ENCODE measurements at regions not wholly inside any gene's neighbourhood (a gene's known extent, or its start where the extent isn't known, plus 50 kb on each side); places are given as distances from the start of the nearest gene placed in this dataset.

GRCh38 chr2:146455325-146455724, 1389.5 kb upstream of the ACVR2A start:
- no peaks in the 10 kb centered on the region for H4K20me1 ChIP-seq (ENCODE audit: control insufficient read depth, insufficient read depth, insufficient read length)

More at GRCh38 chr2:146455325-146455724, 1389.5 kb upstream of the ACVR2A start:
- H4K5ac ChIP-seq (ENCODE audit: insufficient read length, low read depth, low read length), result no peak overlapping the region
- H3K14ac ChIP-seq (ENCODE audit: insufficient read depth, low read length), result no peak overlapping the region
- no peak overlapping the region for H2AK5ac ChIP-seq (ENCODE audit: insufficient read length, low read length)
- H3K18ac ChIP-seq (ENCODE audit: insufficient read length, low read depth, low read length), result no peak overlapping the region
- no peak overlapping the region for H2BK20ac ChIP-seq (ENCODE audit: low read depth, low read length, poor library complexity, severe bottlenecking)
- no peak overlapping the region for H4K91ac ChIP-seq (ENCODE audit: insufficient read length, low read depth, low read length)
- H3K27me3 Mint-ChIP-seq (ENCODE audit: low read depth), result no peaks in the 10 kb centered on the region
- H2BK15ac ChIP-seq (ENCODE audit: low read depth, low read length), result no peak overlapping the region
- H3K56ac ChIP-seq (ENCODE audit: insufficient read length, low read depth, low read length), result no peak overlapping the region
- H3K4me2 ChIP-seq (ENCODE audit: insufficient read depth, insufficient read length, low read length), result no peak overlapping the region
- H3K9ac ChIP-seq (ENCODE audit: extremely low read depth, insufficient read length, low read length), result no peak overlapping the region
- no peak overlapping the region for H3T11ph ChIP-seq (ENCODE audit: low read length)
- no peak overlapping the region for H3K23ac ChIP-seq (ENCODE audit: insufficient read length, low read depth, low read length)
- TF ChIP-seq, protein P1, sequence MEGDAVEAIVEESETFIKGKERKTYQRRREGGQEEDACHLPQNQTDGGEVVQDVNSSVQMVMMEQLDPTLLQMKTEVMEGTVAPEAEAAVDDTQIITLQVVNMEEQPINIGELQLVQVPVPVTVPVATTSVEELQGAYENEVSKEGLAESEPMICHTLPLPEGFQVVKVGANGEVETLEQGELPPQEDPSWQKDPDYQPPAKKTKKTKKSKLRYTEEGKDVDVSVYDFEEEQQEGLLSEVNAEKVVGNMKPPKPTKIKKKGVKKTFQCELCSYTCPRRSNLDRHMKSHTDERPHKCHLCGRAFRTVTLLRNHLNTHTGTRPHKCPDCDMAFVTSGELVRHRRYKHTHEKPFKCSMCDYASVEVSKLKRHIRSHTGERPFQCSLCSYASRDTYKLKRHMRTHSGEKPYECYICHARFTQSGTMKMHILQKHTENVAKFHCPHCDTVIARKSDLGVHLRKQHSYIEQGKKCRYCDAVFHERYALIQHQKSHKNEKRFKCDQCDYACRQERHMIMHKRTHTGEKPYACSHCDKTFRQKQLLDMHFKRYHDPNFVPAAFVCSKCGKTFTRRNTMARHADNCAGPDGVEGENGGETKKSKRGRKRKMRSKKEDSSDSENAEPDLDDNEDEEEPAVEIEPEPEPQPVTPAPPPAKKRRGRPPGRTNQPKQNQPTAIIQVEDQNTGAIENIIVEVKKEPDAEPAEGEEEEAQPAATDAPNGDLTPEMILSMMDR (conservative IDR thresholded peaks at IDR 0.05), result no peak
- H3K79me1 ChIP-seq (ENCODE audit: insufficient read depth, low read depth, low read length, poor library complexity, severe bottlenecking), result no peaks in the 10 kb centered on the region
- no peak overlapping the region for H2AFZ ChIP-seq (ENCODE audit: low read length)
- no peak overlapping the region for H4K8ac ChIP-seq (replicated peaks; ENCODE audit: insufficient read length, low read depth, low read length)
- no peak for DNase-seq
- H3K9me3 ChIP-seq (ENCODE audit: control insufficient read depth, low read depth, low read length), result no peaks in the 10 kb centered on the region
- no peaks in the 10 kb centered on the region for H3K23me2 ChIP-seq (ENCODE audit: insufficient read length, low read depth, low read length, poor library complexity, severe bottlenecking)
- H2BK120ac ChIP-seq (ENCODE audit: low read depth, low read length, poor library complexity, severe bottlenecking), result no peak overlapping the region
- H3K4me1 ChIP-seq (ENCODE audit: insufficient read depth, low read length), result no peaks in the 10 kb centered on the region
- H3K4ac ChIP-seq (ENCODE audit: low read depth, low read length), result no peak overlapping the region
- H2BK5ac ChIP-seq (ENCODE audit: insufficient read length, low read length), result no peak overlapping the region
- H3K36me3 Mint-ChIP-seq (ENCODE audit: insufficient read depth in 1 of 3, low read depth in 3 of 3), result peaks cover 15 to 26% (median 20%) of the 10 kb centered on the region in 3 experiments
- no peak overlapping the region for H3K27ac Mint-ChIP-seq
- H2BK12ac ChIP-seq (ENCODE audit: insufficient read length, low read depth, low read length), result no peak overlapping the region
- H3K79me2 ChIP-seq (ENCODE audit: insufficient read depth, low read length), result no peaks in the 10 kb centered on the region
- H3K27me3 ChIP-seq (ENCODE audit: insufficient read depth, low read length), result no peaks in the 10 kb centered on the region
- H3K4me3 Mint-ChIP-seq, result no peak overlapping the region
- no CpG with 5 or more reads among the region's 1 CpG for WGBS (ENCODE audit: extremely low coverage, insufficient read length, low lambda C conversion rate)
- no peak overlapping the region for H3K27ac ChIP-seq (ENCODE audit: insufficient read length, low read depth, low read length)
- no peaks in the 10 kb centered on the region for H3K4me1 Mint-ChIP-seq
- H3K9me3 Mint-ChIP-seq, result peaks cover 25 to 28% of the 10 kb centered on the region in 2 experiments
